Superior temporal gyrus (tissue), 1 donor: ENCODE measurements at regions not wholly inside any gene's neighbourhood (a gene's known extent, or its start where the extent isn't known, plus 50 kb on each side); places are given as distances from the start of the nearest gene placed in this dataset.
"Not testable (repeated sequence)": the region's sequence is repeated elsewhere in the genome, so short reads cannot be mapped to it uniquely, and the experiment has no call there.

ENCODE experiments used
- DNase-seq: peaks from one replicate; pipeline ENCODE4 v3.0.0-alpha.2; 2016; ENCODE audit errors: extremely low spot score

- not testable (repeated sequence) for DNase-seq
Observed at GRCh38 chr14:43698561-43699284, 808.4 kb downstream of the FSCB start.

GRCh38 chr14:43697003-43697402 lies 810.1 kb downstream of the FSCB start:
- no peak for DNase-seq

- no peak for DNase-seq
Observed at GRCh38 chr14:43692706-43693105, 814.4 kb downstream of the FSCB start.

GRCh38 chr14:43687921-43688320 lies 819.2 kb downstream of the FSCB start:
- DNase-seq = no peak

GRCh38 chr14:43677581-43677980 lies 829.5 kb downstream of the FSCB start:
- no peak for DNase-seq

- no peak for DNase-seq
Observed at GRCh38 chr14:43674273-43674672, 832.8 kb downstream of the FSCB start.

GRCh38 chr14:43671716-43672485 lies 835.2 kb downstream of the FSCB start:
- no peak for DNase-seq

- DNase-seq = no peak
Observed at GRCh38 chr14:43669355-43669754, 837.7 kb downstream of the FSCB start.

GRCh38 chr14:43665570-43666267 lies 841.4 kb downstream of the FSCB start:
- no peak for DNase-seq

- DNase-seq = not testable (repeated sequence)
Observed at GRCh38 chr14:43655194-43655593, 851.9 kb downstream of the FSCB start.

GRCh38 chr14:43651896-43652295 lies 855.2 kb downstream of the FSCB start:
- DNase-seq = no peak

- no peak for DNase-seq
Observed at GRCh38 chr14:43651185-43651787, 855.8 kb downstream of the FSCB start.

- no peak for DNase-seq
Observed at GRCh38 chr14:43649508-43649907, 857.6 kb downstream of the FSCB start.

GRCh38 chr14:43647302-43647701 lies 859.8 kb downstream of the FSCB start:
- no peak for DNase-seq

GRCh38 chr14:43640718-43641267 lies 866.3 kb downstream of the FSCB start:
- no peak for DNase-seq

- no peak for DNase-seq
Observed at GRCh38 chr14:43625294-43625693, 881.8 kb downstream of the FSCB start.

- DNase-seq = no peak
Observed at GRCh38 chr14:43621282-43621681, 885.8 kb downstream of the FSCB start.

- DNase-seq = no peak
Observed at GRCh38 chr14:43595096-43595772, 911.8 kb downstream of the FSCB start.

- DNase-seq = no peak
Observed at GRCh38 chr14:43591776-43592175, 915.3 kb downstream of the FSCB start.

GRCh38 chr14:43587183-43587582 lies 919.9 kb downstream of the FSCB start:
- DNase-seq = no peak

GRCh38 chr14:43579671-43580070 lies 927.4 kb downstream of the FSCB start:
- no peak for DNase-seq
